ENCODE measurements at regions not wholly inside any gene's neighbourhood (a gene's known extent, or its start where the extent isn't known, plus 50 kb on each side); places are given as distances from the start of the nearest gene placed in this dataset.

GRCh38 chr22:22418957-22419356, 89.6 kb downstream of the ZNF280B start:
- DNase-seq (ENCODE audit: low read depth in 2 of 2): no peak

- no peak for DNase-seq (ENCODE audit: low read depth in 2 of 2)
Observed at GRCh38 chr22:22420580-22420979, 88.0 kb downstream of the ZNF280B start.

- no peak for DNase-seq (ENCODE audit: low read depth in 2 of 2)
Observed at GRCh38 chr22:22421392-22421791, 87.2 kb downstream of the ZNF280B start.

GRCh38 chr22:22422629-22423112, 85.9 kb downstream of the ZNF280B start:
- DNase-seq (ENCODE audit: low read depth in 2 of 2): peak; percentile 41 to 54

DNA sequence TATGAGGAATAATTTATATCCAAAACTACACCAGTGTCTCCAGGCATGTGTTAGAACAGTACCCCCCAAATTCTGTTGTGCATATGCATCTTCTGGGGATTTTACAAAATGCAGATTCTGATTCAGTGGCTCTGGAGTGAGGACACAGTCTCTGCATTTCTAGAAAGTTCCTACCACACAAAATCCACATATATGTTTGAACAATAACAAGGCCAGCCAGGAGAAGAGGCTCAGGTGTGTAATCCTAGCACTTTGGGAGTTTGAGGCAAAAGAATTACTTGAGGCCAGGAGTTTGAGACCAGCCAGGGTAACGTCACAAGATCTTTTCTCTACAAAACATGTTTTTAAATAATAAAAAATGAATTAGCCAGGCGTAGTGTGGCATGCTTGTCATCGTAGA, 84.9 kb downstream of the ZNF280B start:
- no peak for DNase-seq (ENCODE audit: low read depth in 2 of 2)

GRCh38 chr22:22424210-22424800, 84.2 kb downstream of the ZNF280B start:
- DNase-seq (ENCODE audit: low read depth in 2 of 2): no peak

GRCh38 chr22:22424956-22425355, 83.6 kb downstream of the ZNF280B start:
- DNase-seq (ENCODE audit: low read depth in 2 of 2): no peak

DNA sequence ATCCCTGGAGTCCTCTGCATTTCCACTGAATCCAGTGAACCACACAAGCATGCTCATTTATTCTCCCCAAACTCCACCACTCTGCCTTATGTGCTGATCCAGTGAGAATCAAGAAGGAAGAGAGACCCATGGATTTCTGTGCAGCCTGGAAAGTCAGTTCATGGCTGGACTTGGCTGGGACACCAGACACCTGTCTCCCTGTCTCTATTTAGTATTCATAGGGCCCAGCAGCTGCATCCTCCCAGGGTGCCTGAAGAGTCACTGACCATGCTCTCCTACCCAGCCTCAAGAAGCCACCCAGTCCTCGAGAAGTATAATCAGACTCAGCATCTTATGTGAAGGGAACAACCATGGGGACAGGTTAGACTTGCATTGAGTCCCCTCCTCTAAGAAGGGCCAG, 83.2 kb downstream of the ZNF280B start:
- DNase-seq (ENCODE audit: low read depth in 2 of 2): no peak

DNA sequence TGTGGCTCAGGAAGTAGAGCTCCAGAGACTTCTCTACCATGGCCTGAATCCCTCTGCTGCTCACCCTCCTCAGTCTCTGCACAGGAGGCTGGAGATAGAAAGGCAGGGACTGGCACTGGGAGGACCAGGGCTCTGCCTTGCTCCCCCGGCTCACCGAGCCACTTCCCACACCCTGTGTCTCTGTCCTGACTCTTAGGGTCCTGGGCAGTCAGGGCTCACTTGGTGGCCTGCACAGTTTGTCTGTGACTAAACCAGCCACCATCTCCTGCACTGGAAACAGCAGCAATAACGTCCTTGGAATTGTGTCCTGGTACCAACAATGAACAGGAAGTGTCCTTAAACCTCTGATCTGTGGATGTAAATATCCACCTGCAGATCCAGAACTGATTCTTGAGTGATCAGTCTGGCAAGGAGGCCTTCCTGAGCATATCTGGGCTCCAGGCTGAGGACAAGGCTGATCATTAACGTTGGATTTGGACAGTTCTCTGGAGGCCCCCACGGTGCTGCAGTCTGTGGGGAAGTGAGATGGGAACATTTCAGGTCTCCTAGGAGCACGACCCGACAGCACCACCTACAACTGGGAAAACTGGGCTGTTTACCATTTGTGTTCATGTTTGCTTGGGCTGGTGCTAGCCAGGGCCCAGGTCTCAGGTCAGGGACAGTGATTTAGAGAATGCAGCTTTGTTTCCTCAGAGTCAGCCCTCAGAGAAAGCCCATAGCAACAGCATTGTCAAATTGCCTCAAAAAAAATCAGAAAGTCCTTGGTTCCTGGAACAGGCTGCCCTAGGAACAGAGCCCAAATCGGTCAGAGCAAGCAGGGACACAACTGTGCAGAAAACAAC, 82.5 kb downstream of the ZNF280B start:
- no peak for DNase-seq (ENCODE audit: low read depth in 2 of 2)

DNA sequence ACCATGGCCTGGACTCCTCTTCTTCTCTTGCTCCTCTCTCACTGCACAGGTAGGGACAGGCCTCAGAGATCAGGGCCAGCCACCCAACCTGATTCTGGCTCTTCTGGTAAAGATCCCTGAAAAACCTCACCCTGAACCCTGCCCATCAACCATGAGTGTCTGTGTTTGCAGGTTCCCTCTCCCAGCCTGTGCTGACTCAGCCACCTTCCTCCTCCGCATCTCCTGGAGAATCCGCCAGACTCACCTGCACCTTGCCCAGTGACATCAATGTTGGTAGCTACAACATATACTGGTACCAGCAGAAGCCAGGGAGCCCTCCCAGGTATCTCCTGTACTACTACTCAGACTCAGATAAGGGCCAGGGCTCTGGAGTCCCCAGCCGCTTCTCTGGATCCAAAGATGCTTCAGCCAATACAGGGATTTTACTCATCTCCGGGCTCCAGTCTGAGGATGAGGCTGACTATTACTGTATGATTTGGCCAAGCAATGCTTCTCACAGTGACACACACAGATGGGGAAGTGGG, 80.9 kb downstream of the ZNF280B start:
- DNase-seq (ENCODE audit: low read depth in 2 of 2): no peak

GRCh38 chr22:22428222-22429098, 80.1 kb downstream of the ZNF280B start:
- DNase-seq (ENCODE audit: low read depth in 2 of 2): no peak

- DNase-seq (ENCODE audit: low read depth in 2 of 2): no peak
Observed at GRCh38 chr22:22429369-22430108, 79.0 kb downstream of the ZNF280B start.

- DNase-seq (ENCODE audit: low read depth in 2 of 2): no peak
Observed at GRCh38 chr22:22430111-22430820, 78.3 kb downstream of the ZNF280B start.

DNA sequence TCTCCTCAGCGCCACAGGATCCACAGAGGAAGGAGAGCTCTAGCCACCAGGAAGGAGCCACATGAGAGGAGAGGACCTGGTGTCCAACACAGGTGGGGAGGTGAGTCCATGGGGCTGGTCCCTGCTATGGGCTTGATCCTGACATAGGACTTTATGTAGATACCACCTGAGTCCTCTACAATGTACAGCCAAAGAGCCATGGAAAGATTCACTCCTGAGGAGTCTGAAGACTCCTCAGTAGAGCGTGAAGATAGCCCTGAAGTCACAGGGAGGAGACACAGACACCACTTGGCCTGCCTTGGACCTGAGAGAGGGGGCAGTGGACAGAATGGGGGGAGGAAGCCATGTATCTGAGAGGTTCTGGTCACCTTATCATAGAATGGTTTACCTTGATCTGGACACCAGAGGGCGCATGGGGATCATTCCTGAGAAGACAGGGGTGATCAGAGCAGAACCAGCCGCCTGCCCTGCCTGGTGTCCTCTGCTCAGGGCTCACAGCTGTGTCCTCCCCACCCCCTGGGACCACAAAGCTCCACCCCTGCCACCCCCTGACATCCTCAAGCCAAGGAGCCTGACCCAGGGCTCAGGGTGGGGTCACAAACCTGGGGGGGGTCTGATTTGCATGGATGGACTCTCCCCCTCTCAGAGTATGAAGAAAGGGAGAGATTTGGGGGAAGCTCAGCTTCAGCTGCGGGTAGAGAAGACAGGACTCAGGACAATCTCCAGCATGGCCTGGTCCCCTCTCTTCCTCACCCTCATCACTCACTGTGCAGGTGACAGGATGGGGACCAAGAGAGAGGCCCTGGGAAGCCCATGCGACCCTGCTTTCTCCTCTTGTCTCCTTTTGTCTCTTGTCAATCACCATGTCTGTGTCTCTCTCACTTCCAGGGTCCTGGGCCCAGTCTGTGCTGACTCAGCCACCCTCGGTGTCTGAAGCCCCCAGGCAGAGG, 77.0 kb downstream of the ZNF280B start:
- DNase-seq (ENCODE audit: low read depth in 2 of 2): peak; percentile 22 to 26

- no peak for DNase-seq (ENCODE audit: low read depth in 2 of 2)
Observed at GRCh38 chr22:22432479-22432878, 76.1 kb downstream of the ZNF280B start.

DNA sequence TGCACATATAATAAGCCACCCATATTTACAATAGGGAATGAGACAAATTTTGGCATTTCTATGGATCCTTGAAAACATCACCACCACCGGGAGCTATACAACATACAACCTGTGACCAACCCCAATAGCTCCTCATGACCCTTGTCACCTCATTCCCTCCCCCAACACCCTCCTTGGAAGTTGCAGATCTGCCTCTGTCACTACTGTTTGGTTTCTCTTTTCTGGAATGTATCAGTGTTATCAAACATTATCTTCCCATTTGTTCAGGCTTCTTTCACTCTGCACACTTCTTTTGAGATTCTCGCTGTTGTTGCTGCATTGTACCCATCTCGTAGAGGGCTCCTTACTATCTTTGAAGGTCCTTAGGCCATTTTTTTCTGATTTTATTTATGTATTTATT, 75.6 kb downstream of the ZNF280B start:
- DNase-seq (ENCODE audit: low read depth in 2 of 2): no peak

DNA sequence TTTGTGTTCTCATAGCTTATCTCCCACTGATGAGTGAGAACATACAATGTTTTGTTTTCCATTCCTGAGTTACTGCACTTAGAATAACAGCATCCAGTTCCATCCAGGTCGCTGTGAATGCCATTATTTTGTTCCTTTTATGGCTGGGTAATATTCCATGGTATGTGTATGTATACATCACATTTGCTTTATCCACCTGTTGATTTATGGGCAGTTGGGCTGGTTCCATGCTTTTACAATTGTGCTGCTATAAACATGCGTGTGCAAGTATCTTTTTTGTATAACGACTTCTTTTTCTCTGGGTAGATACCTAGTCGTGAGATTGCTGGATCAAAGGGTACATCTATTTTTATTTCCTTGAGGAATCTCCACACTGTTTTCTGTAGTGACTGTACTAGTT, 74.8 kb downstream of the ZNF280B start:
- no peak for DNase-seq (ENCODE audit: low read depth in 2 of 2)

Measured in stimulated activated CD8-positive, alpha-beta memory T cell treated with anti-CD3 and anti-CD28 coated beads, Interleukin-15, amount 100 ng/mL, for 48 hours (primary cell).